IMR-90 (cell line): ENCODE measurements at regions not wholly inside any gene's neighbourhood (a gene's known extent, or its start where the extent isn't known, plus 50 kb on each side); places are given as distances from the start of the nearest gene placed in this dataset.

Experiments
- ATAC-seq: fragments of 200-7000 bp; cut with Tn5 transposase; 2 replicates; pipeline ENCODE4 v1.9.1; 2020; ENCODE audit warnings: low read depth, mild to moderate bottlenecking, moderate library complexity
- BruUV-seq: library from RNA; stranded (reverse); fragments of 400-500 nt; replicated peaks from 2 replicates; lab custom pipeline; 2021; lab: Mats Ljungman, UMichigan
- CTCF ChIA-PET: fragments of 300-600 bp; formaldehyde crosslinking; extraction: SDS; loops from one replicate; lab custom pipeline; 2021; ENCODE audit warnings: antibody characterized with exemption; lab: Yijun Ruan, JAX
- POLR2A ChIA-PET: fragments of 300-600 bp; sonication (Branson Sonifier 250); formaldehyde crosslinking; loops from one replicate; lab custom pipeline; 2022; ENCODE audit warnings: antibody characterized with exemption; ENCODE audit not compliant: unreplicated experiment; lab: Charles Lee
- DNase-seq: peaks from one replicate; pipeline ENCODE4 v3.0.0; 2013
- H2AFZ ChIP-seq: replicated peaks from 2 replicates; pipeline ENCODE3; 2013; ENCODE audit warnings: low read length, mild to moderate bottlenecking; ENCODE audit not compliant: poor library complexity
- H2AK5ac ChIP-seq: 2 replicates; pipeline ENCODE4 v1.6.1; 2013; ENCODE audit warnings: low read depth, low read length, inconsistent platforms
- H2AK9ac ChIP-seq: replicated peaks from 2 replicates; pipeline ENCODE3; 2013; ENCODE audit warnings: mild to moderate bottlenecking, low read depth, low read length, moderate library complexity; ENCODE audit not compliant: poor library complexity
- H2BK120ac ChIP-seq: 2 replicates; pipeline ENCODE4 v1.6.1; 2013; ENCODE audit warnings: low read depth, low read length, inconsistent platforms
- H2BK15ac ChIP-seq: 3 replicates; pipeline ENCODE4 v1.6.1; 2013; ENCODE audit warnings: low read depth, low read length, inconsistent platforms
- H2BK20ac ChIP-seq: 2 replicates; pipeline ENCODE4 v1.6.1; 2013; ENCODE audit warnings: low read depth, mild to moderate bottlenecking, inconsistent platforms, low read length, moderate library complexity
- H2BK5ac ChIP-seq: 2 replicates; pipeline ENCODE4 v1.6.1; 2013; ENCODE audit warnings: mild to moderate bottlenecking, low read depth, low read length, inconsistent platforms; ENCODE audit not compliant: poor library complexity, severe bottlenecking
- H3K14ac ChIP-seq: replicated peaks from 2 replicates; pipeline ENCODE4 v1.6.1; 2013; ENCODE audit warnings: low read depth, low read length, inconsistent platforms
- H3K18ac ChIP-seq: 2 replicates; pipeline ENCODE4 v1.6.1; 2013; ENCODE audit warnings: low read depth, low read length, control low read depth
- H3K23ac ChIP-seq: 2 replicates; pipeline ENCODE4 v1.6.1; 2013; ENCODE audit warnings: low read depth, low read length, inconsistent platforms
- H3K27ac ChIP-seq: 2 replicates; pipeline ENCODE4 v1.5.1; 2013; ENCODE audit warnings: mild to moderate bottlenecking, control low read depth, low read length; ENCODE audit not compliant: insufficient read depth
- H3K27me3 ChIP-seq: 2 replicates; pipeline ENCODE4 v1.6.1; 2013; ENCODE audit warnings: low read length; ENCODE audit not compliant: control insufficient read depth, insufficient read depth
- H3K36me3 ChIP-seq: 2 replicates; pipeline ENCODE4 v1.6.1; 2013; ENCODE audit warnings: low read length, mixed read lengths; ENCODE audit not compliant: control insufficient read depth, insufficient read depth
- H3K4ac ChIP-seq: 2 replicates; pipeline ENCODE4 v1.6.1; 2013; ENCODE audit warnings: low read depth, low read length, inconsistent platforms
- H3K4me1 ChIP-seq: 2 replicates; pipeline ENCODE4 v1.6.1; 2013; ENCODE audit warnings: low read length, mixed read lengths; ENCODE audit not compliant: control insufficient read depth, insufficient read depth
- H3K4me2 ChIP-seq: 2 replicates; pipeline ENCODE4 v1.6.1; 2013; ENCODE audit warnings: low read depth, mild to moderate bottlenecking, control low read depth, low read length, moderate library complexity
- H3K4me3 ChIP-seq: 2 replicates; pipeline ENCODE4 v1.5.1; 2013; ENCODE audit warnings: low read depth, mild to moderate bottlenecking, control low read depth, low read length, moderate library complexity; ENCODE audit not compliant: insufficient read depth
- H3K56ac ChIP-seq: 2 replicates; pipeline ENCODE4 v1.6.1; 2013; ENCODE audit warnings: low read length, inconsistent platforms; ENCODE audit not compliant: insufficient read depth; ENCODE audit errors: extremely low read depth
- H3K79me1 ChIP-seq, 2 experiments: 2 replicates each; pipeline ENCODE4 v1.6.1; 2013; ENCODE audit warnings: low read length in 2 of 2, inconsistent platforms in 1 of 2, low read depth in 1 of 2
- H3K9ac ChIP-seq: 2 replicates; pipeline ENCODE4 v1.6.1; 2013; ENCODE audit warnings: low read depth, low read length, control low read depth
- H3K9me1 ChIP-seq: 2 replicates; pipeline ENCODE4 v1.6.1; 2013; ENCODE audit warnings: low read length, inconsistent platforms; ENCODE audit not compliant: insufficient read depth
- H3K9me3 ChIP-seq: 2 replicates; pipeline ENCODE4 v1.6.1; 2013; ENCODE audit warnings: low read length; ENCODE audit not compliant: control insufficient read depth, insufficient read depth
- H4K20me1 ChIP-seq: 2 replicates; pipeline ENCODE4 v1.6.1; 2013; ENCODE audit warnings: low read length, inconsistent platforms; ENCODE audit not compliant: insufficient read depth
- H4K5ac ChIP-seq: 2 replicates; pipeline ENCODE4 v1.6.1; 2013; ENCODE audit warnings: mild to moderate bottlenecking, low read depth, low read length, control low read depth
- H4K8ac ChIP-seq, 2 experiments: 2 replicates each; pipeline ENCODE4 v1.6.1; 2013; ENCODE audit warnings: low read depth in 2 of 2, low read length in 2 of 2, control low read depth in 1 of 2, inconsistent platforms in 1 of 2
- H4K91ac ChIP-seq: 2 replicates; pipeline ENCODE4 v1.6.1; 2013; ENCODE audit warnings: low read depth, low read length, inconsistent platforms; ENCODE audit not compliant: insufficient read depth
- CEBPB ChIP-seq: IDR thresholded peaks from 2 replicates; pipeline ENCODE4 v1.6.1; 2012; ENCODE audit warnings: low read depth, low read length, improper control_type of control experiment
- MAFK ChIP-seq: IDR thresholded peaks from 2 replicates; pipeline ENCODE4 v1.6.1; 2012; ENCODE audit warnings: low read depth, low read length, improper control_type of control experiment
- NFE2L2 ChIP-seq: fragments of 150-350 bp; IDR thresholded peaks from 2 replicates; pipeline ENCODE4 v1.6.1; 2016; ENCODE audit warnings: low read depth, mild to moderate bottlenecking, low read length
- RAD21 ChIP-seq: IDR thresholded peaks from 2 replicates; pipeline ENCODE4 v1.6.1; 2012; ENCODE audit warnings: low read length, improper control_type of control experiment
- SMC3 ChIP-seq: fragments of 150-350 bp; IDR thresholded peaks from 2 replicates; pipeline ENCODE4 v1.6.1; 2016; ENCODE audit warnings: low read depth, mild to moderate bottlenecking, antibody characterized with exemption, low read length, moderate library complexity
- WGBS, 2 experiments: methylation state at CpG; one replicate each; pipeline versions ENCODE4 v1.1.5 to v1.1.7; 2013; ENCODE audit warnings: missing lambda C conversion rate in 2 of 2; ENCODE audit not compliant: insufficient read length in 1 of 2; ENCODE audit errors: extremely low coverage in 2 of 2; 5-methylcytosine and 5-hydroxymethylcytosine counted together
- dilution Hi-C: fragments of 300-500 bp; cut with HindIII; formaldehyde crosslinking; loops from one replicate; pipeline ENCODE4 v1.14.3; 2018; ENCODE audit warnings: low sequenced_read_pairs; ENCODE audit not compliant: unreplicated experiment
- in situ Hi-C: fragments of 300-500 bp; cut with MboI; formaldehyde crosslinking; loops from 3 replicates; pipeline ENCODE4 v1.14.3; 2019; ENCODE audit warnings: low sequenced_read_pairs, inconsistent platforms, mixed read lengths
- intact Hi-C: fragments of 100-400 bp; cut with micrococcal nuclease; formaldehyde crosslinking; loops from 2 replicates; pipeline ENCODE4 v1.10.0; 2022
- TF ChIP-seq, protein P1 (sequence below): fragments of 150-350 bp; IDR thresholded peaks from 2 replicates; pipeline ENCODE4 v1.6.1; 2017; ENCODE audit warnings: mild to moderate bottlenecking, antibody characterized with exemption, low read length, low read depth

DNA sequence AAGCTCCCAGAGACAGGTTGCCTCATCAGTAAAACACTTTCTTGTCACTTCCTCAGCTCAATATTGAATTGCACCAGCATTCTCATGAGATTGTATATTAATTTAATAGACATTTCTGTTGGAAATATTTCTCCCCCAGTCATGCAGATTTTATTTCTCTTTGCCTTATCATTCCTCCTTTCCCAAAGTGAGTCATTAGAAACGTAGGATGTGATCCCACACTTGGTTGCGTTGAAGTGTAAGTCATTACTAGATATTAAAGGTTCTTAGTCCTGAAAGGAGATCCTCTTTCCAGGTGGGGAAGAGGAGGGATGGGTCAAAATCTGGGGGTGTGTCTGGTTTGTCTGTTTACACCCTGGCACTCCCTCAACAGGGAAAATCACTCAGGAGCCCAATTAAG, 438.2 kb downstream of the SLC4A3 start:
- Histone ChIP-seq H3K9me1 (no peaks in the 10 kb centered on the region), H3K4me2 (no peak overlapping the region), H3K4me3 (no peak overlapping the region), H3K79me1 (no peaks in the 10 kb centered on the region), H4K8ac (no peak overlapping the region), H3K4ac (no peak overlapping the region), H2AK5ac (no peak overlapping the region), H3K9me3 (no peaks in the 10 kb centered on the region), H2BK5ac (no peak overlapping the region), H3K14ac (no peak overlapping the region), H2AFZ (no peak overlapping the region), H2AK9ac (no peak overlapping the region), H2BK120ac (no peak overlapping the region), H4K91ac (no peak overlapping the region), H3K4me1 (no peaks in the 10 kb centered on the region), H2BK20ac (no peak overlapping the region), H3K56ac (no peak overlapping the region), H3K36me3 (no peaks in the 10 kb centered on the region), H3K27ac (no peak overlapping the region), H3K27me3 (no peaks in the 10 kb centered on the region), H3K18ac (no peak overlapping the region), H3K9ac (no peak overlapping the region), H4K20me1 (no peaks in the 10 kb centered on the region), H4K5ac (no peak overlapping the region), H2BK15ac (no peak overlapping the region), H3K23ac (no peak overlapping the region)
- in situ Hi-C loops (no loop called here), dilution Hi-C loops (no loop called here), intact Hi-C loops (no loop called here)
- ChIA-PET CTCF (no interaction called here), POLR2A (no interaction called here)
- ATAC-seq (no peak), DNase-seq (peak; percentile 23)
- TF ChIP-seq MAFK (no peak), NFE2L2 (no peak), CEBPB (no peak), RAD21 (no peak), SMC3 (no peak)
- TF ChIP-seq, protein P1, sequence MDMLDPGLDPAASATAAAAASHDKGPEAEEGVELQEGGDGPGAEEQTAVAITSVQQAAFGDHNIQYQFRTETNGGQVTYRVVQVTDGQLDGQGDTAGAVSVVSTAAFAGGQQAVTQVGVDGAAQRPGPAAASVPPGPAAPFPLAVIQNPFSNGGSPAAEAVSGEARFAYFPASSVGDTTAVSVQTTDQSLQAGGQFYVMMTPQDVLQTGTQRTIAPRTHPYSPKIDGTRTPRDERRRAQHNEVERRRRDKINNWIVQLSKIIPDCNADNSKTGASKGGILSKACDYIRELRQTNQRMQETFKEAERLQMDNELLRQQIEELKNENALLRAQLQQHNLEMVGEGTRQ, result no peak
- WGBS, 2 experiments, result no CpG with 5 or more reads among the region's 2 CpGs
- BruUV-seq, result no TSS peak
